ENCODE measurements at regions not wholly inside any gene's neighbourhood (a gene's known extent, or its start where the extent isn't known, plus 50 kb on each side); places are given as distances from the start of the nearest gene placed in this dataset.
"Not testable (repeated sequence)": the region's sequence is repeated elsewhere in the genome, so short reads cannot be mapped to it uniquely, and the experiment has no call there.

DNA sequence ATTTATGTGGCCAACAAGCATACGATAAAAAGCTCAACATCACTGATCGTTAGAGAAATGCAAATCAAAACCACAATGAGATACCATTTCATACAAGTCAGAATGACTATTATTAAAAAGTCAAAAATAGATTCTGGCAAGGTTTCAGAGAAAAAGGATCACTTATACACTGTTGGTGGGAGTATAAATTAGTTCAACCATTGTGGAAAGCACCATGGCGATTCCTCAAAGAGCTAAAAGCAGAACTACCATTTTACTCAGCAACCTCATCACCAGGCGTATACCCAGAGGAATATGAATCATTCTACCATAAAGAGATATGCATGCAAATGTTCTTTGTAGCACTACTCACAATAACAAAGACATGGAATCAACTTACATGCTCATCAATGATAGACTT, 478.7 kb upstream of the GALNTL6 start:
- DNase-seq = no peak

DNA sequence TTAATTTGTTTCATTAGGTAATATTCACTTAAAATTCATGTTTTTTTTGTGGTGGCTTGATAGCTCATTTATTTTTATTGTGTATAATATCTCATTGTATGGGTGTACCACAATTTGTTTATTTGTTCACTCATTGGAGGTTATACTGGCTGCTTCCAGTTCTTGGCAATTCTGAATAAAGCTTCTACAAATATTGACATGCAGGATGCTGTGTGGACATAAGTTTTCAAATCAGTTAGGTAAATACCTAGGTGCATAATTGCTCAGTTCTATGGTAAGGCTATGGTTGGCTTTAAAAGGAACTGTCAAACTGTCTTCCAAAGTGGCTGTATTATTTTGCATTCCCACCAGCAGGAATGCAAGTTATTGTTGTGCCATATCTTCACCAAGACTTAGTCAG, 504.5 kb upstream of the GALNTL6 start:
- no peak for DNase-seq

DNA sequence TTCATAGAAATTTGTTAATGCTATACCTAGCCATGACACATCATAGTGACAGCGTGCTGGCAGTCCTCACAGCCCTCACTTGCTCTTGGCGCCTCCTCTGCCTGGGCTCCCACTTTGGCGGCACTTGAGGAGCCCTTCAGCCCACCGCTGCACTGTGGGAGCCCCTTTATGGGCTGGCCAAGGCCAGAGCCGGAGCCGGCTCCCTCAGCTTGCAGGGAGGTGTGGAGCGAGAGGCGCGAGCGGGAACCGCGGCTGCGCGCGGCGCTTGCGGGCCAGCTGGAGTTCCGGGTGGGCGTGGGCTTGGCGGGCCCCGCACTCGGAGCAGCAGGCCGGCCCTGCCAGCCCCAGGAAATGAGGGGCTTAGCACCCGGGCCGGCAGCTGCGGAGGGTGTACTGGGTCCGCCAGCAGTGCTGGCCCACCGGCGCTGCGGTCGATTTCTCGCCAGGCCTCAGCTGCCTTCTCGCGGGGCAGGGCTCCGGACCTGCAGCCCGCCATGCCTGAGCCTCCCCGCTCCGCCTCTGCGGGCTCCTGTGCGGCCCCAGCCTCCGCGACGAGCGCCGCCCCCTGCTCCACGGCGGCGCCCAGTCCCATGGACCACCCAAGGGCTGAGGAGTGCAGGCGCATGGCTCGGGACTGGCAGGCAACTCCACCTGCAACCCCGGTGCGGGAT, 515.0 kb upstream of the GALNTL6 start:
- DNase-seq = not testable (repeated sequence)

DNA sequence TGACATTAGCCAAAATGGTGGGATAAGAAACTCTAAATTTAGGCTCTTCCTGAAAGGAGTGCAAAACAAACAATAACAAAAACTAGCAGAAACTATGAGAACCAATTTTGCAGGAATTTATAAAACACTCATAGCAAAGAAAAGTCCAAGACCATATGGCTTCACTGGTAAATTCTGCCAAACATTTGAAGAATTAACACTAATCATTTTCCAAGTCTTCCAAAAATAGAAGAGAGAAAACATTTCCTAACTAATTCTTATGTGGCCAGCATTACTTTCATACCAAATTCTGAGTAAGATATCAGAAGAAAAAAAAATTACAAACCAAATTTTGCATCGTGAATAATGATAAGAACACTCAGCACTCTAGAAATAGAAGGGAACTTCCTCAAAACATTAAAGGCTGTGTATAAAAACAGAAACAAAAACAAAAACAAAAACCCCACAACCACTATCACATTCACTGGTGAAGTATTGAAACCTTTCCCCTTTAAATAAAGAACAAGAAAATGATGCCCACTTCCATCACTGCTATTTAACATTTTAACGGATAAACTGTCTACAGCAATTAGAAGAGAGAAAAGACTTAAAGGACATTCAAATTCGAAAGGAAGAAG, 524.3 kb upstream of the GALNTL6 start:
- no peak for DNase-seq

DNA sequence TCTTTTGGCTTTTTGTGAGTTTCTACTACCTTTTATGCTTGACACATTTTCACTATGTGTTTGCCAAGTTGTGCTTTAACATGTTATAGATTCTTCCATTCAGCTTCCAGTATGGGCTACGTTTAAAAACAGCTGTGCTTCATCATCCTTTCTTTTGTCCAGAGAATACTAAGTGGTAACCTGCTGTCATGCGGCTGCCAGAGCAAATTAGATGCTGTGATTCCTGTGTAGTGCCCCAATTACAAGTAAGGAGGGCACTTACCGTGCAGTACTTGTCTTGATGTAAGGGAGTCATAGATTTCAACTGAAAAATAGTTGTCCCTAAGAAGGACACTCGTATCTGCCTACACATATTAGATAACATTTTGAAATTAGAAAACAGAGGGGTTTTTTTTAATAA, 531.8 kb upstream of the GALNTL6 start:
- DNase-seq = no peak

DNA sequence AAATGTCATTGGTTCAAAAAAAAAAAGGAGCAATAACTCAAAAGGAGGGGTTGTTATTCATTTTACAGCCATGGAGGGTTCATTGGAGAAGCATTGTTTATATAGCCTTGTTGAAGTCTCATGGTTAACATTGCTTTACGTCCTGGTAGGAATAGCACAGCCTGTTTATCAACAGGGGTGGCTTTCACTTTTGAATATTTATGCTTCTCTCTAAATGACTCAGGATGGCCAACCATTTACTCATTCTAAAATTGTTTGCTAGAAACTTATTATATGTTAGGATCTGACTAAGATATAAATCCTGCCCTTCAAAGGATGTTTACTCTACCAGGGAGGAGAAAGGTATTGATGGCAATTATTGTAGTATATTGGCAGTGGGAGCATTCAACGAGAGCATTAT, 534.1 kb upstream of the GALNTL6 start:
- no peak for DNase-seq

DNA sequence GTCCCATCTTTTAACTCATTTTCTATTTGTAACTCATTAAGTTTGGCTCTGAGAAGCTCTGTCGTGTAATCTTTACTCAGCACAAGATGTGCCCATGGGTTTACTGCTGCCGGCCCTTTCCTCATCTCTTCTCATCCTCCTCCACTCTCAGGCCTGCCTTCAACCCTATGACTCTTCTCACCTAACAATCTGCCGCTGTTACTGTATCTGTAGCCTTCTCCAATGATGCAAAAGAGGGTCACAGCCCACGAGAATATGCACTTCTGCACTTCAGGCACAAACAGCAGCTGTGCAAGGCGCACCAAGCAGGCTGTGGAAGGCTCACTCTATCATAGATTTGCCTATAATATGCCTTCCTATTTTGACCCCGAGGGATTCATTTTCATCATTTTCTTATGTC, 546.5 kb upstream of the GALNTL6 start:
- no peak for DNase-seq

DNA sequence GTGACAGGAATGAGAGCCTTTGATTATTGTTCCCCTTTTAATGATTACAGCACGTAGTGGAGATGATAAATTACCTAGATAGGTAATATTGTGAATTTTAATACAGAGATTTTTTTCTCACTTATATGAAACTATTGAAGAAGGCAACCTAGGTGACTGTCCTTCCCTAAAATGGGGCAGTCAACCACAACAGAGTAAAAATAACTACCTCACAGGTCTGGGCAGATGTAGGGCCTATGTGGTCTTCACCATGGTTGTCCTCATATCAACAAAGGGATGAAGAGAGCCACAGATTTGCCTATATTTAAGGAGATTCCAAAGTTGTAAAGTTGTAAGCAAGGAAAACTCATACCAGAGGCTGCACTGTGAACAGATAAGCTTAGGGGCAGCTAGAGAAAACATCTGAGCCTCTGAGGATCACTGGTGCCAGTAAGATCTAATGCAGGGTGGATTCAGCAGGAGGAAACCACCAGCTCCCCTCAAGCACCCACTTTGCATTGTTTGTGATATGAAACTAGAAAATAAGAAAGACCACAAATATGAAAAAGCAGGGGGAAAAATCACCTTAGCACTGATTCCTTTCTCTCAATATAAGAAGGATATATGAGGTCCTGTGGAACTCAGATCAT, 547.9 kb upstream of the GALNTL6 start:
- no peak for DNase-seq

DNA sequence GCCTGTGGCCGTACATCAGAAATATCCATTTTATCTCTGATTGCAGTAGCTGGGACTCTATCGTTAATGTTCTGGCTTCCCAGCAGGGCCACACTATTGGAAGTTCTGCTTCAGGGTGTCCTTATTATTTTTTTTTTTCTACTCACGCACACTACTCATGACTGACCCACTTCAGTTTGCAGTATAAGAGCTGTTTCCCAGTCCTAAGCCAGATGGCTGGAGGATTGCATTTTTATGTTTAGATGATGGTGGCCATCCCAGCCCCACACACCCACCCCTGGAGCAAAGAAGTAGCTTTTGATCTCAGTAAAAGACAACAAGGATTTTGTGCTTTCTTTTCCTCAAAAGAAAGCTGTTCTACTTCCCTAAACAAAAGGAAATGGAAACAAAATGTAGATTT, 557.0 kb upstream of the GALNTL6 start:
- DNase-seq = no peak

DNA sequence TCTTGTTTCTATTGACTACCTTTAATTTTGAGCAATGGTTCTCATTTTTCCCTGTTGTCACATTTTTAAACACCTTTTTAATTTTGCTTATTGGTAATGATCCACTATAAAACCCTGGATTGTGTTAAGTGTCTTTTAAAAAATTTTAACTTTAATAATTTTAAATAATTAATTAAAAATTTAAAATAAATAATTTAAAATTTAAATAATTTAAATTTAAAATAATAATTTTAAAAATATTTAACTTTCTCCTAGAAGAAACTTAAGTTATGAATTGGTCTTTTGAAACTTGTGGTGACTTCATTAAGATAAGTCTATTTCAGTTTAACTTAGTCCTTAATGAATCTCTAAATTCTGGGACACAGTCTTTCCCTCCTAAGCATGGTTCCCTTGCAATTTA, 566.3 kb upstream of the GALNTL6 start:
- DNase-seq = no peak

DNA sequence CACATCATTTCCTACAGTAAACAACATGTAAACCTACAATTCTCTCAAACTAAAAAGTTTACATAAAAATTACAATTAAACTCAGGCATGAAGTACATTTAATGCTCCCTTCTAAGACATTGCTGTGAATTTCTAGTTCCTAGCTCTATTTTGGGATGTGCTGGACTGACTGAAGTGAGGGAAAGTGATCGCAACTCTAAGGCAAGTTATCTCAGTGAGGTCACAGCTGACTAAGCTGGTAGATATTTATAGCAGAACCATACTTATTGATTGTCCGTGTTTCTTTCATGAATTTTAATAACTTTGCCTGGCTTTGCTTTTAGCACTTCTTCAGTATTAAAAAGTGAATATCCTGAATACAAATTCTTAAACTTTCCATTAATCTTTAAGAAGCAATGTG, 570.4 kb upstream of the GALNTL6 start:
- DNase-seq = no peak

DNA sequence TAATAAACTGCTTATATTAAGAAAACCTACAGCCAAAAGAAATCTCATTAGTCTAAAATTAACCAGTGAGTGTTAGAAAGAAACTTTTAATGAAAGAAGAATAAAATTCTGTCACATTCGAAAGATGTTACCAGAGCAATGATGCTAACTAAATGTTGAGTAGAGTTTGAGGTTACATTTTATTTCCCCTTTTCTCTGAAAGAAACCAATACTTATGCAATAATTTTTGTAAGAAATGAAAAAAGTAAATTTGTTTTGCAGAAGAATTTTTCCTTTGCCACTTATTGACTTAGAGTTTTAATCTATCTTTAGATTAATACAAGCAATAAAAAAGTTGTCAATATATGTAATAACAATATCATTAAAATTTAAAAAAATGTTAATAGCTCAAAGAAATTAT, 574.0 kb upstream of the GALNTL6 start:
- no peak for DNase-seq

- DNase-seq = no peak
Observed at GRCh38 chr4:171235521-171235920, 577.7 kb upstream of the GALNTL6 start.

DNA sequence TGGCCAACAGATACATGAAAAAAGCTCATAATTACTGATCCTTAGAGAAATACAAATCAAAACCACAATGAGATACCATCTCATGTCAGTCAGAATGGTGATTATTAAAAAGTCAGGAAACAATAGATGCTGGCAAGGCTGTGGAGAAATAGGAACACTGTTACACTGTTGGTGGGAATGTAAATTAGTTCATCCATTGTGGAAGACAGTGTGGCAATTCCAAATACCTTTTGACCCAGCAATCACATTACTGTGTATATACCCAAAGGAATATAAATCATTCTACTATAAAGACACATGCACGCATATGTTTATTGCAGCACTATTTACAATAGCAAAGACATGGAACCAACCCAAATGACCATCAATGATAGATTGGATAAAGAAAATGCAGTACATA, 583.9 kb upstream of the GALNTL6 start:
- DNase-seq = not testable (repeated sequence)

DNA sequence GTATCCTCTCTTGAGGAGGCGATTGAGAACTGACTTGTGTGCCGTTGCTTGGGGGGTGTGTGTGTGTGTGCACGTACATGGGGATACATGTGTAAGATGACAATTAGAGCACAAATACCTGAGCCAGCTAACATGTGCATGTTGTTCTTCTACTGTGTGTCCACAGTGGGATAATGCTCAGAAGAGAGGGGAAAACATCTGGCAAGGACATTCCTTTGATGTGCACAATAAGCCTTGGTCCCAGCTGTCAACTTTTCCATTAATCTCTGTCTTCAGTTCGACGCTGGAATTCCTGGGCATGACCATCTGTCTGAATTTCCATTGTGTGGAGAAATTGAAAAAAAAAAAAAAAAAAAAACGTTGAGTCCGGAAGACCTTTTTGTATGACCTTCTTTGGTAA, 592.0 kb upstream of the GALNTL6 start:
- DNase-seq = no peak

DNA sequence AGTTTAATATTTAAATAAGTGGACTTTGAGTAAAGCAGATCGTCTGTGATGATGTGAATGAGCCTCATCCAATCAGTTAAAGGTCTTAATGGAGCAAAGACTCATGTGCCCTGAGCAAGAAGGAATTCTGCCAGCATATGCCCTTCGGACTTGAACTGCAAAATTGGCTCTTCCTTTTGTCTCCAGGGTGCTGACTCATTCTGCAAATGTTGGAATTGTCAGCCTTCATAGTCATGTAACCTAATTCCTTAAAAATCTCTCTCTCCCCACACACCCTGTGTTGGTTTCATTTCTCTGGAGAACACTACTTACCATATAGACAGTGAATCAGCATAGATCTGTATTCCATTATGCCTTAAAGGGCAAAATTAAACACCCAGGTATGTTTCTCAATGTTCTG, 609.8 kb upstream of the GALNTL6 start:
- no peak for DNase-seq

DNA sequence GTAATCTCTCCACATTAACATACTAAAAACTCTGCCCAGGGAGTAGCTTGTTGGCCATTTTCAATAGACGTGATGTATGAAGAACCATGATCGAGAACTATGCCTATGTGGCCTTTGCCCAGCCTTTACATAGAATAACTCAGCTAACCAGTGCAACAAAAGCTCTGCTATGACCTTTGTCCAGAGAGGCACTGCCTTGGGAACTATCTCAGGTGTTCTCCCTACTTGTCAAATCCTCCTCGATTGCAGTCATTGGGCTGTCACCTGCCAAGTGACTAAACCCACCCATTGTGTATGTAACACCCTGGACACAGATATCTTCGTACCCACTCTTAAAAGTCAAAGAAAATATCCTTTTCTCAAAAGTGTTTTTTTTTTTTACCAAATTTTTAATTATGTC, 610.3 kb upstream of the GALNTL6 start:
- DNase-seq = no peak

DNA sequence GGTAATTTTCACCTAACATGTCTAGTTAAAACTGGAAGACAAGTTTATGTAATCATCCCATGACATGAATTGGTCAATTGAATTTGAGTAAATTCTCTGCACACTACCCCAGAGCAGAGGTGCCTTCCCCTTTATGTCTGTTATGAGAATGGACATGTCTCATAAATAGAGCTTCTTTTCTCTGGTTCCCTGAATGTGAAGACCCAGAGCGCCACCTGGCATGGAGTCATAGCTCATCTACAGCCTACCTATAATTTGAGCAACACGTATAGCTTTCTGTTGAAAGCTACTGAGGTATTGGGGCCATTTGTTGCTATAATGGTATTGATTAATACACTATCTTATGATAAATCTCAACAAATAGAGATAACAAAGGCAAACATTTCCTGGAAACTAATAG, 626.5 kb upstream of the GALNTL6 start:
- DNase-seq = no peak

- DNase-seq = no peak
Observed at GRCh38 chr4:171181090-171181489, 632.1 kb upstream of the GALNTL6 start.

- no peak for DNase-seq
Observed at GRCh38 chr4:171170671-171171070, 642.5 kb upstream of the GALNTL6 start.

DNA sequence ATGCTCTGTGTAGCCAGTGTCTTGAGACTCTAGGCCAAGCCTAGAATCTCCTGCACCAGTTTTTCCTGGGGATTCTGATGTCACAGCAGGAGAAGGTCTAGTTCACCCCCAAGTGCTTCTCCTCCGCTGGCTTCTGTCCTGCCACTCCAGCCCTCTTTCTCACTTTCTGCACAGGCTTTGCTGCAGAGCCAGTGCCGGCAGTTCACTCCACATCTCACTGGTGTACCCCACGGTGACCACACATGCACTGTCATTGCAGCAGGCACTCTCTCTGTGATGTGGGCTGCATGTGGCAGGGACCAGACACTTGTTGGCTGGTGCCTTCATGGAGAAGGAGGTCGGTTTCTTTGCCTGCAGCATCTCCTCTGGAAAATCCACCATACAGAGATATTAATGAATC, 643.8 kb upstream of the GALNTL6 start:
- no peak for DNase-seq

GRCh38 chr4:171162478-171162877, 650.7 kb upstream of the GALNTL6 start:
- DNase-seq = no peak

- DNase-seq = no peak
Observed at GRCh38 chr4:171157462-171158082, 655.6 kb upstream of the GALNTL6 start.

- no peak for DNase-seq
Observed at GRCh38 chr4:171142639-171143038, 670.6 kb upstream of the GALNTL6 start.

Data from DMS79 treated with DMSO at 0.1 percent for 48 hours (cell line).